ENCODE measurements at regions not wholly inside any gene's neighbourhood (a gene's known extent, or its start where the extent isn't known, plus 50 kb on each side); places are given as distances from the start of the nearest gene placed in this dataset.

DNA sequence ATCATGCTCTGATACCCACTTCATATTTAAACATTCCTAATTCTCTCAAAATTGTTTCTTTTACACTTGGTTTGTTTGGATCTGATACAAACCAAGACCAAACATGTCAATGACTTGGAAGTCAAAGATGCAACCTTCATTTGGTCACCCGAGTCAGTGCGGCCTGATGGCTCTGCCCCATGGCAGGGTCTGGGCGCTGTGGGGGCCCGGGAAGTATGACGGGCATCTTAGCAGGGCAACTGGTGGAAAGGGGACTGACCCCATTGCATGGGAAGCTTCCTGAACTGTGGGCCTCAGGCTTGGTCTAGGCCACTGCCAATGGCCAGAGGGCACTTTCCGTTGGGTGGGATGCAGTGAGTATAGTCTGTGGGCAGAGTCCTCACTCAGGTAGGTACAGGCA, 178.0 kb downstream of the KATNIP start:
- H3K4me1 ChIP-seq (ENCODE audit: insufficient read depth, low read length): peaks cover 2% of the 10 kb centered on the region
- ChIA-PET POLR2A (no interaction called here), CTCF (no interaction called here)
- TF ChIP-seq, protein P1, sequence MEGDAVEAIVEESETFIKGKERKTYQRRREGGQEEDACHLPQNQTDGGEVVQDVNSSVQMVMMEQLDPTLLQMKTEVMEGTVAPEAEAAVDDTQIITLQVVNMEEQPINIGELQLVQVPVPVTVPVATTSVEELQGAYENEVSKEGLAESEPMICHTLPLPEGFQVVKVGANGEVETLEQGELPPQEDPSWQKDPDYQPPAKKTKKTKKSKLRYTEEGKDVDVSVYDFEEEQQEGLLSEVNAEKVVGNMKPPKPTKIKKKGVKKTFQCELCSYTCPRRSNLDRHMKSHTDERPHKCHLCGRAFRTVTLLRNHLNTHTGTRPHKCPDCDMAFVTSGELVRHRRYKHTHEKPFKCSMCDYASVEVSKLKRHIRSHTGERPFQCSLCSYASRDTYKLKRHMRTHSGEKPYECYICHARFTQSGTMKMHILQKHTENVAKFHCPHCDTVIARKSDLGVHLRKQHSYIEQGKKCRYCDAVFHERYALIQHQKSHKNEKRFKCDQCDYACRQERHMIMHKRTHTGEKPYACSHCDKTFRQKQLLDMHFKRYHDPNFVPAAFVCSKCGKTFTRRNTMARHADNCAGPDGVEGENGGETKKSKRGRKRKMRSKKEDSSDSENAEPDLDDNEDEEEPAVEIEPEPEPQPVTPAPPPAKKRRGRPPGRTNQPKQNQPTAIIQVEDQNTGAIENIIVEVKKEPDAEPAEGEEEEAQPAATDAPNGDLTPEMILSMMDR (IDR thresholded peaks at IDR 0.05): no peak
- ATAC-seq (ENCODE audit: poor library complexity) (no peak), DNase-seq (no peak)
- Mint-ChIP-seq H3K36me3 (ENCODE audit: low read depth) (peaks cover 29% of the 10 kb centered on the region), H3K4me1 (ENCODE audit: low read depth) (no peaks in the 10 kb centered on the region), H3K27me3 (no peaks in the 10 kb centered on the region), H3K9me3 (no peaks in the 10 kb centered on the region), H3K27ac (no peak overlapping the region), H3K4me3 (no peak overlapping the region)
- no peak overlapping the region for H3K27ac ChIP-seq (ENCODE audit: low read depth in 1 of 2, low read length in 2 of 2)
- peaks cover 3% of the 10 kb centered on the region for H3K36me3 ChIP-seq (ENCODE audit: insufficient read depth, low read length)
- no peaks in the 10 kb centered on the region for H3K9me3 ChIP-seq (ENCODE audit: control insufficient read depth in 1 of 2, insufficient read depth in 1 of 2, low read length in 2 of 2)
- H3K4me3 ChIP-seq (ENCODE audit: low read length): no peak overlapping the region
- intact Hi-C loops (cut with DNase I, micrococcal nuclease): no loop called here
- no peaks in the 10 kb centered on the region for H3K27me3 ChIP-seq (ENCODE audit: control insufficient read depth in 1 of 2, insufficient read depth in 2 of 2, low read length in 2 of 2)

DNA sequence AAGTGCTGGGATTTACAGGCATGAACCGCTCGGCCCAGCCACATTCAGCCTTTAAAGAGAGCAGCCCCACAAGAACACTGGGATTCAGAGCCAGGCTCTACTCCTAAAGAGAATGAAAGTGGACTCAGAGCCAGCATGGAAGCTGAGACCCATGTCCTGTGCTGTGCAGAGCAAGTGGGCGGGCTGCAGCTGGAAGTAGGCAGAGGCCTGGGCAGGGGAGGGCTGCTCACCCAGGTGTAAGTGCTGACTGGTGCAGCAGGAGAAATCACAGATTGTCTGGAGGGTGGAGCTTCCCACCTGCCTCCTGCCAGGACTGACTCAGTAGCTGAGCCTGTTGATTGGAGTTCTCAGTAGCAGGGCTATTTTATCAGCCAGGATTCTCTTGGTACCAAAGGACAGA, 178.7 kb downstream of the KATNIP start:
- ATAC-seq (ENCODE audit: poor library complexity) (no peak), DNase-seq (no peak)
- ChIA-PET CTCF (no interaction called here), POLR2A (no interaction called here)
- Histone ChIP-seq H3K9me3 (ENCODE audit: control insufficient read depth in 1 of 2, insufficient read depth in 1 of 2, low read length in 2 of 2) (no peaks in the 10 kb centered on the region), H3K27ac (ENCODE audit: low read depth in 1 of 2, low read length in 2 of 2) (no peak overlapping the region), H3K36me3 (ENCODE audit: insufficient read depth, low read length) (peaks cover 3% of the 10 kb centered on the region), H3K4me3 (ENCODE audit: low read length) (no peak overlapping the region), H3K4me1 (ENCODE audit: insufficient read depth, low read length) (no peaks in the 10 kb centered on the region), H3K27me3 (ENCODE audit: control insufficient read depth in 1 of 2, insufficient read depth in 2 of 2, low read length in 2 of 2) (no peaks in the 10 kb centered on the region)
- Mint-ChIP-seq H3K9me3 (no peaks in the 10 kb centered on the region), H3K36me3 (ENCODE audit: low read depth) (peaks cover 24% of the 10 kb centered on the region), H3K4me3 (no peak overlapping the region), H3K27me3 (no peaks in the 10 kb centered on the region), H3K4me1 (ENCODE audit: low read depth) (no peaks in the 10 kb centered on the region), H3K27ac (no peak overlapping the region)
- TF ChIP-seq, protein P1 (IDR thresholded peaks at IDR 0.05): no peak
- intact Hi-C loops (cut with DNase I, micrococcal nuclease): no loop called here

GRCh38 chr16:27729516-27730304, 179.8 kb downstream of the KATNIP start:
- H3K4me1 ChIP-seq (ENCODE audit: insufficient read depth, low read length): no peaks in the 10 kb centered on the region
- Mint-ChIP-seq H3K36me3 (ENCODE audit: low read depth) (peaks cover 19% of the 10 kb centered on the region), H3K27me3 (no peaks in the 10 kb centered on the region), H3K4me1 (ENCODE audit: low read depth) (no peaks in the 10 kb centered on the region), H3K4me3 (no peak overlapping the region), H3K27ac (no peak overlapping the region), H3K9me3 (no peaks in the 10 kb centered on the region)
- no peaks in the 10 kb centered on the region for H3K27me3 ChIP-seq (ENCODE audit: control insufficient read depth in 1 of 2, insufficient read depth in 2 of 2, low read length in 2 of 2)
- intact Hi-C loops (cut with DNase I, micrococcal nuclease): no loop called here
- peak in 2 of 14 experiments; percentile 9 to 10 for DNase-seq
- POLR2A ChIA-PET: no interaction called here
- H3K27ac ChIP-seq (ENCODE audit: low read depth in 1 of 2, low read length in 2 of 2): no peak overlapping the region
- no peak for ATAC-seq (ENCODE audit: poor library complexity)
- CTCF ChIA-PET: no interaction called here
- H3K9me3 ChIP-seq (ENCODE audit: control insufficient read depth in 1 of 2, insufficient read depth in 1 of 2, low read length in 2 of 2): no peaks in the 10 kb centered on the region
- no peak overlapping the region for H3K4me3 ChIP-seq (ENCODE audit: low read length)
- peaks cover 3% of the 10 kb centered on the region for H3K36me3 ChIP-seq (ENCODE audit: insufficient read depth, low read length)
- TF ChIP-seq, protein P1 (IDR thresholded peaks at IDR 0.05): no peak

All from CD4-positive, alpha-beta T cell (primary cell).